Heart left ventricle (tissue), 16 donors: ENCODE measurements at regions not wholly inside any gene's neighbourhood (a gene's known extent, or its start where the extent isn't known, plus 50 kb on each side); places are given as distances from the start of the nearest gene placed in this dataset.
"Not testable (repeated sequence)": the region's sequence is repeated elsewhere in the genome, so short reads cannot be mapped to it uniquely, and the experiment has no call there.

Source experiments
- ATAC-seq, 4 donors: fragments of 200-7000 bp; cut with Tn5 transposase; one replicate each; pipeline ENCODE4 v1.9.1; 2020 to 2022; ENCODE audit warnings: moderate library complexity in 4 of 4, mild to moderate bottlenecking in 3 of 4, moderate number of reproducible peaks in 1 of 4
- DNase-seq, 5 donors: peaks; one replicate each; pipeline ENCODE4 v3.0.0-alpha.2; 2020
- H3K27ac ChIP-seq, 12 donors: fragments of 200-600 bp; sonication (generic) in 4 of 12; one replicate each; pipeline versions ENCODE4 v1.5.0 to v1.8.0; 2016 to 2022; ENCODE audit warnings: mild to moderate bottlenecking in 2 of 12
- H3K27me3 ChIP-seq, 9 donors: fragments of 200-600 bp; sonication (generic) in 2 of 9; one replicate each; pipeline versions ENCODE4 v1.5.1 to v1.8.0; 2016 to 2022; ENCODE audit warnings: mild to moderate bottlenecking in 3 of 9
- H3K36me3 ChIP-seq, 9 donors: fragments of 200-600 bp; sonication (generic) in 2 of 9; one replicate each; pipeline versions ENCODE4 v1.5.0 to v1.8.0; 2018 to 2022; ENCODE audit warnings: mild to moderate bottlenecking in 2 of 9
- H3K4me1 ChIP-seq, 12 donors: fragments of 200-600 bp; sonication (generic) in 4 of 12; one replicate each; pipeline versions ENCODE4 v1.5.0 to v1.8.0; 2016 to 2022; ENCODE audit warnings: mild to moderate bottlenecking in 3 of 12
- H3K4me3 ChIP-seq, 12 donors: fragments of 200-600 bp; sonication (generic) in 4 of 12; one replicate each; pipeline versions ENCODE4 v1.5.0 to v1.8.0; 2017 to 2022; ENCODE audit warnings: mild to moderate bottlenecking in 9 of 12, moderate library complexity in 4 of 12
- H3K9me3 ChIP-seq, 12 donors: fragments of 200-600 bp; sonication (generic) in 4 of 12; one replicate each; pipeline versions ENCODE4 v1.5.0 to v1.8.0; 2016 to 2022; ENCODE audit warnings: mild to moderate bottlenecking in 1 of 12
- POLR2A ChIP-seq, 2 donors: fragments of 450-650 bp; IDR thresholded peaks; one replicate each; pipeline ENCODE4 v1.6.1; 2017; ENCODE audit warnings: antibody characterized with exemption in 2 of 2, mild to moderate bottlenecking in 2 of 2, moderate library complexity in 2 of 2
- WGBS, 4 donors: extraction: QIAGEN DNeasy Blood & Tissue Kit in 2 of 4; methylation state at CpG; one replicate each; pipeline versions ENCODE4 v1.1.5 to v1.1.7; 2013 to 2018; 5-methylcytosine and 5-hydroxymethylcytosine counted together
- intact Hi-C, 10 donors: fragments of 100-400 bp; cut with DNase I; formaldehyde crosslinking; loops; one replicate each; pipeline versions ENCODE4 v1.11.1 to v1.14.2; 2022
- TF ChIP-seq, protein P1 (sequence below), 12 donors: fragments of 200-600 bp; sonication (generic) in 4 of 12; IDR thresholded peaks; one replicate each; pipeline versions ENCODE4 v1.5.0 to v1.8.0; 2018 to 2022; ENCODE audit warnings: antibody characterized with exemption in 12 of 12, mild to moderate bottlenecking in 5 of 12
- donor health status: ischemic (EF 13 %, LVEDD 7.1; RV severe dilation, severe dysfunction).
- donor health status: healthy with polysubstance abuse.
- donor health status: DM: no; HTN: yes; CAD: no.
- donor health status: DM: no; HTN: no; CAD: no.
- donor health status: ischemic (EF 25% LVEDD 6.9; RV normal size, moderate dysfunction).
- donor health status: ischemic (EF 25% LVEDD 5.7; RV mildly dilated, moderate dysfunction).
- donor health status: healthy.
- donor health status: DM: yes; HTN: yes; CAD: no.
- donor health status: ischemic (EF 35%, LVEDD 5.7; RV mildly dilated, moderate dysfunction).
- donor health status: nonischemic (EF 11% LVEDD 7.7; RV severe dilation, severe dysfunction).
- donor health status: DM: yes; HTN: yes; CAD: no.
- donor health status: PGD.
- donor health status: ischemic (EF 29% LVEDD 5.4; RV normal size, mild dysfunction).
- donor health status: nonischemic (EF 23%, LVEDD 6.1; RV moderate dilation, normal function).

DNA sequence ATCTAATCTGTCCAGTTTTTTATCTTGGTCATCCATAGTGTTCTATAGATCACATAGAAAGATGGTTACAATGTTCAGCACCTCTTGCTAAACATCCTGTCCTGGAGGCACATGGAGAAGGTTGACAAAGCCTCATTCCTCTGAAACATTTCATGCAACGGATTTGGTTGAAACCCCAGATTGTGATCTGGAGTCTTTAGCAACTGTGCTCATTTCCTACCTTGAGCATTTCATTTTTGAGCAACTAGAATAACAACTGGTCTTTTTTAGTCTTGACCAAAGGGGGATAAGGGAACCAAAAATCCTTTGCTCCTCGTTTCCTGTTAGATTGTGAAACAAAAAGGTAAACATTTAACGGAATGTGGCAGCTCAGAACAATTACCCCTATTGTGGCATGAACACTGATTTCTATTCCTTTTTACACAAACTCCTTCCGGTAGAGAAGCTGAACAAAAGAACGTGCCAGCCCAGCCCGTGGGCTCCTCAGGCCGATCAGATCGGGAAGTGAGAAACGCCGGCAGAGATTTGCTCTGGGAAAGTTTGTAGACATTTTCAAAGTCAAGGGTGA lies 94.7 kb upstream of the ERRFI1 start:
- peak overlapping the region in 1 of 12 donors; percentile 0 for H3K4me3 ChIP-seq
- ATAC-seq (no peak), DNase-seq (no peak)
- H3K36me3 ChIP-seq: no peaks in the 10 kb centered on the region
- H3K27me3 ChIP-seq: no peaks in the 10 kb centered on the region
- whole genome bisulfite sequencing, 4 donors: 40 to 49% (median 42%) methylated on average over 10 of the region's 10 CpGs
- TF ChIP-seq POLR2A (IDR thresholded peaks at IDR 0.05): no peak
- TF ChIP-seq, protein P1, sequence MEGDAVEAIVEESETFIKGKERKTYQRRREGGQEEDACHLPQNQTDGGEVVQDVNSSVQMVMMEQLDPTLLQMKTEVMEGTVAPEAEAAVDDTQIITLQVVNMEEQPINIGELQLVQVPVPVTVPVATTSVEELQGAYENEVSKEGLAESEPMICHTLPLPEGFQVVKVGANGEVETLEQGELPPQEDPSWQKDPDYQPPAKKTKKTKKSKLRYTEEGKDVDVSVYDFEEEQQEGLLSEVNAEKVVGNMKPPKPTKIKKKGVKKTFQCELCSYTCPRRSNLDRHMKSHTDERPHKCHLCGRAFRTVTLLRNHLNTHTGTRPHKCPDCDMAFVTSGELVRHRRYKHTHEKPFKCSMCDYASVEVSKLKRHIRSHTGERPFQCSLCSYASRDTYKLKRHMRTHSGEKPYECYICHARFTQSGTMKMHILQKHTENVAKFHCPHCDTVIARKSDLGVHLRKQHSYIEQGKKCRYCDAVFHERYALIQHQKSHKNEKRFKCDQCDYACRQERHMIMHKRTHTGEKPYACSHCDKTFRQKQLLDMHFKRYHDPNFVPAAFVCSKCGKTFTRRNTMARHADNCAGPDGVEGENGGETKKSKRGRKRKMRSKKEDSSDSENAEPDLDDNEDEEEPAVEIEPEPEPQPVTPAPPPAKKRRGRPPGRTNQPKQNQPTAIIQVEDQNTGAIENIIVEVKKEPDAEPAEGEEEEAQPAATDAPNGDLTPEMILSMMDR (IDR thresholded peaks at IDR 0.05): no peak
- peak overlapping the region; percentile 25 to 86 (median 54) for H3K27ac ChIP-seq
- H3K4me1 ChIP-seq: peaks cover 0 to 47% (median 30%) of the 10 kb centered on the region in 12 donors
- intact Hi-C loops: no loop called here
- H3K9me3 ChIP-seq: peaks cover 0 to 11% (median 0%) of the 10 kb centered on the region in 12 donors

DNA sequence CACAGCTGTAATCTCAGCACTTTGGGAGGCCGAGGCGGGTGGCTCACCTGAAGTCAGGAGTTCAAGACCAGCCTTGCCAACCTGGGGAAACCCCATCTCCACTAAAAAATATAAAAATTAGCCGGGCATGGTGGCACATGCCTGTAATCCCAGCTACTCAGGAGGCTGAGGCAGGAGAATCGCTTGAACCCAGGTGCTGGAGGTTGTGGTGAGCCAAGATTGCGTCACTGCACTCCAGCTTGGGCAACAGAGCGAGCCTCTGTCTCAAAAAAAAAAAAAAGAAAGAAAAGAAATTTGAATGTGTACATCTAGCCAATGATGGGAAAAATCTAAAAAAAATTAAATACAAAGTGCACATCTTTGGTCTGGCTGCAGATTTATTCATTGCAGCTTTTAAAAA lies 92.6 kb upstream of the ERRFI1 start:
- H3K4me3 ChIP-seq, DNase-seq, H3K36me3 ChIP-seq, ATAC-seq, H3K9me3 ChIP-seq, H3K27me3 ChIP-seq: not testable (repeated sequence)
- Histone ChIP-seq H3K4me1 (peaks cover 0 to 57% (median 32%) of the 10 kb centered on the region in 12 donors), H3K27ac (peak overlapping the region in 4 of 12 donors; percentile 62 to 86 (median 80))
- intact Hi-C loops: loop anchor here in 4 of 10 donors (5.0 kb wide), 2 partner anchors 36 to 86 kb away; no protein-coding TSS in a partner anchor
- WGBS, 4 donors: 91 to 96% (median 94%) methylated on average over 6 of the region's 6 CpGs

DNA sequence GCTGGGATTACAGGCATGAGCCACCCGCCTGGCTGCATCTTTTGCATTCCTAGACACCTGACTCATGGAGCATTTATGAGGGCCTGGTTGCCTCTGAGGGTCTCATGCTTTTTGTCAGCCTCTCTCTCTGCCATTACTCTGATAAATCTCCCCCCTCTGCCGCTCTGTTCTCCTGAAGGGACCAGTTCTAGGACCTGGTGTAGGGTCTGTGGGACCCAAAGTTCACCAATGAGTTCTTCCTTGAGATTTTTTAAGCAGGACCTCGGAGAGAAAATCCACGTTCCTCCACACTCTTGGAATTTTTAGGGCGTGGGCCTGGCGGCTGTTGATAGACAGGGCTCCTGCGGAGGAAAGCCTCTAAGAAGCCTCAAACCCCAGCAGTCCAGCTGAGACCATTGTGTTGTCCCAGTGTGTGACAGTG lies 91.9 kb upstream of the ERRFI1 start:
- intact Hi-C loops: loop anchor here in 4 of 10 donors (5.0 kb wide), 2 partner anchors 36 to 86 kb away; no protein-coding TSS in a partner anchor
- peaks cover 0 to 62% (median 34%) of the 10 kb centered on the region in 12 donors for H3K4me1 ChIP-seq
- no peaks in the 10 kb centered on the region for H3K9me3 ChIP-seq
- H3K27ac ChIP-seq: peak overlapping the region; percentile 2 to 89 (median 70)
- WGBS, 4 donors: 84 to 91% (median 88%) methylated on average over 7 of the region's 7 CpGs
- no peaks in the 10 kb centered on the region for H3K27me3 ChIP-seq
- DNase-seq (no peak), ATAC-seq (no peak)
- no peaks in the 10 kb centered on the region for H3K36me3 ChIP-seq
- H3K4me3 ChIP-seq: no peak overlapping the region
- no peak for TF ChIP-seq POLR2A (IDR thresholded peaks at IDR 0.05)
- TF ChIP-seq, protein P1 (IDR thresholded peaks at IDR 0.05): no peak

DNA sequence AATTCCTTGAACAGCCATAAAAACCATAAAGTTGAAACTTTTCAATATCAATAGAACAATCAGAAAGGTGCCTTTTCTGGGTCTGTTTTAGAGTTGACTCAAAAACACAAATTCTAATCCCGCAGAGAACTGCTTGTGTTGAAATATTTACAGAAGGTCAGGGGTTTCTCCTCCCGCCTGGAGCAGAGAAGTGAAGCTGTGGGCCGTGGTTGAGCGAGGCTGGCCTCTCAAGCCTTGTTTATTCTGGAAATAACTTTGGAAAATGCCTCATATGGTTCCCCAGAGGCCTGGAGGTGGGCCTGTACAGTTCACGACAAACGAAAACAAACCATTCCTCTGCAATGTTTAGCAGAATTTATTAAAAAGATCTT lies 90.8 kb upstream of the ERRFI1 start:
- Histone ChIP-seq H3K4me1 (peaks cover 0 to 59% (median 33%) of the 10 kb centered on the region in 12 donors), H3K27ac (peak overlapping the region; percentile 54 to 89 (median 70)), H3K9me3 (no peaks in the 10 kb centered on the region), H3K36me3 (no peaks in the 10 kb centered on the region), H3K4me3 (peak overlapping the region in 2 of 12 donors; percentile 23 to 31), H3K27me3 (no peaks in the 10 kb centered on the region)
- ATAC-seq (peak; percentile 84 to 93 (median 90)), DNase-seq (peak; percentile 68 to 81 (median 75))
- 46 to 55% (median 48%) methylated on average over 6 of the region's 6 CpGs for WGBS, 4 donors
- TF ChIP-seq POLR2A (IDR thresholded peaks at IDR 0.05): no peak
- TF ChIP-seq, protein P1 (IDR thresholded peaks at IDR 0.05): no peak
- intact Hi-C loops: loop anchor here in 4 of 10 donors (5.0 kb wide), 2 partner anchors 35 to 85 kb away; no protein-coding TSS in a partner anchor
